ENCODE measurements at regions not wholly inside any gene's neighbourhood (a gene's known extent, or its start where the extent isn't known, plus 50 kb on each side); places are given as distances from the start of the nearest gene placed in this dataset.
A peak's percentile ranks its signal among the peaks of the same experiment; 100 is the strongest.

DNA sequence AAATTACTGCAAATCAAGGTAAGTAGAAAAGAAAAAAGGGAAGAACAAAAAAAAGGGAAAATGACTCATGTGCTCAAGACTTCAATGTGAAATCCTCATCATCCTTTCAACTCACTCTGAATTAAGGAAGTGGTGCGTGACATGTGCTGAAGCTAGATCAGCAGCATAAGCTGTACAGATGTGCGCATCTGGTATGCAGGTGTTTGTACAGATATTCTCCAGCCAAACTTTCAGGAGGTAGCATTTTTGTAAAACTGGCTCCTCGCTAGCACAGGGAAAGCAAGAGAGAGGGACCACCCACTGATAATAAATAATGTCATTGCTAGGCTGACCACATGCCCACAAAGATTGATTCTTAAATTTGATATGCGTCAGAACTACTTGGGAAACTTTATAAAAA lies 253.9 kb upstream of the RGMB start:
- Histone ChIP-seq H3K79me2 (ENCODE audit: insufficient read depth, low read length) (no peaks in the 10 kb centered on the region), H3K36me3 (ENCODE audit: insufficient read depth, low read length) (no peaks in the 10 kb centered on the region), H3K4me2 (ENCODE audit: low read length) (no peak overlapping the region), H3K27ac (ENCODE audit: low read depth, low read length) (no peak overlapping the region), H4K20me1 (ENCODE audit: insufficient read depth, low read length) (no peaks in the 10 kb centered on the region), H3K9ac (ENCODE audit: low read length) (no peak overlapping the region), H3K27me3 (ENCODE audit: insufficient read depth, low read length) (no peaks in the 10 kb centered on the region), H3K4me3 (ENCODE audit: insufficient read depth, low read depth, low read length) (no peak overlapping the region), H2AFZ (ENCODE audit: low read depth, low read length) (no peak overlapping the region), H3K9me3 (ENCODE audit: insufficient read depth, low read depth, low read length) (no peaks in the 10 kb centered on the region), H3K4me1 (ENCODE audit: insufficient read depth, low read length) (no peaks in the 10 kb centered on the region)
- no peak for FAIRE-seq
- Mint-ChIP-seq H3K27ac (ENCODE audit: unreplicated experiment) (no peak overlapping the region), H3K4me3 (ENCODE audit: unreplicated experiment) (no peak overlapping the region), H3K27me3 (ENCODE audit: low read depth, unreplicated experiment) (no peaks in the 10 kb centered on the region), H3K4me1 (ENCODE audit: low read depth, unreplicated experiment) (peaks cover 4% of the 10 kb centered on the region), H3K36me3 (ENCODE audit: low read depth, unreplicated experiment) (no peaks in the 10 kb centered on the region), H3K9me3 (ENCODE audit: unreplicated experiment) (no peaks in the 10 kb centered on the region)
- no peak for TF ChIP-seq EZH2 (IDR thresholded peaks at IDR 0.05; ENCODE audit: insufficient read depth, low read length)
- peak; percentile 12 for DNase-seq (ENCODE audit: low read depth)

- Histone ChIP-seq H3K9me3 (ENCODE audit: insufficient read depth, low read depth, low read length) (no peaks in the 10 kb centered on the region), H3K9ac (ENCODE audit: low read length) (no peak overlapping the region), H3K27ac (ENCODE audit: low read depth, low read length) (no peak overlapping the region), H4K20me1 (ENCODE audit: insufficient read depth, low read length) (no peaks in the 10 kb centered on the region), H2AFZ (ENCODE audit: low read depth, low read length) (no peak overlapping the region), H3K4me2 (ENCODE audit: low read length) (no peak overlapping the region), H3K27me3 (ENCODE audit: insufficient read depth, low read length) (no peaks in the 10 kb centered on the region), H3K4me3 (ENCODE audit: insufficient read depth, low read depth, low read length) (no peak overlapping the region), H3K4me1 (ENCODE audit: insufficient read depth, low read length) (no peaks in the 10 kb centered on the region), H3K36me3 (ENCODE audit: insufficient read depth, low read length) (no peaks in the 10 kb centered on the region), H3K79me2 (ENCODE audit: insufficient read depth, low read length) (no peaks in the 10 kb centered on the region)
- H3K27ac Mint-ChIP-seq (ENCODE audit: unreplicated experiment): no peak overlapping the region
- H3K9me3 Mint-ChIP-seq (ENCODE audit: unreplicated experiment): no peaks in the 10 kb centered on the region
- TF ChIP-seq, protein P1, sequence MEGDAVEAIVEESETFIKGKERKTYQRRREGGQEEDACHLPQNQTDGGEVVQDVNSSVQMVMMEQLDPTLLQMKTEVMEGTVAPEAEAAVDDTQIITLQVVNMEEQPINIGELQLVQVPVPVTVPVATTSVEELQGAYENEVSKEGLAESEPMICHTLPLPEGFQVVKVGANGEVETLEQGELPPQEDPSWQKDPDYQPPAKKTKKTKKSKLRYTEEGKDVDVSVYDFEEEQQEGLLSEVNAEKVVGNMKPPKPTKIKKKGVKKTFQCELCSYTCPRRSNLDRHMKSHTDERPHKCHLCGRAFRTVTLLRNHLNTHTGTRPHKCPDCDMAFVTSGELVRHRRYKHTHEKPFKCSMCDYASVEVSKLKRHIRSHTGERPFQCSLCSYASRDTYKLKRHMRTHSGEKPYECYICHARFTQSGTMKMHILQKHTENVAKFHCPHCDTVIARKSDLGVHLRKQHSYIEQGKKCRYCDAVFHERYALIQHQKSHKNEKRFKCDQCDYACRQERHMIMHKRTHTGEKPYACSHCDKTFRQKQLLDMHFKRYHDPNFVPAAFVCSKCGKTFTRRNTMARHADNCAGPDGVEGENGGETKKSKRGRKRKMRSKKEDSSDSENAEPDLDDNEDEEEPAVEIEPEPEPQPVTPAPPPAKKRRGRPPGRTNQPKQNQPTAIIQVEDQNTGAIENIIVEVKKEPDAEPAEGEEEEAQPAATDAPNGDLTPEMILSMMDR (IDR thresholded peaks at IDR 0.05; ENCODE audit: insufficient read depth, low read depth, low read length): no peak
- TF ChIP-seq EZH2 (IDR thresholded peaks at IDR 0.05; ENCODE audit: insufficient read depth, low read length): no peak
- peaks cover 4% of the 10 kb centered on the region for H3K4me1 Mint-ChIP-seq (ENCODE audit: low read depth, unreplicated experiment)
- H3K4me3 Mint-ChIP-seq (ENCODE audit: unreplicated experiment): no peak overlapping the region
- FAIRE-seq: no peak
- no peaks in the 10 kb centered on the region for H3K36me3 Mint-ChIP-seq (ENCODE audit: low read depth, unreplicated experiment)
- no peak for DNase-seq (ENCODE audit: low read depth)
- H3K27me3 Mint-ChIP-seq (ENCODE audit: low read depth, unreplicated experiment): no peaks in the 10 kb centered on the region
These were observed 251.6 kb upstream of the RGMB start for GRCh38 chr5:98521821-98522220.

DNA sequence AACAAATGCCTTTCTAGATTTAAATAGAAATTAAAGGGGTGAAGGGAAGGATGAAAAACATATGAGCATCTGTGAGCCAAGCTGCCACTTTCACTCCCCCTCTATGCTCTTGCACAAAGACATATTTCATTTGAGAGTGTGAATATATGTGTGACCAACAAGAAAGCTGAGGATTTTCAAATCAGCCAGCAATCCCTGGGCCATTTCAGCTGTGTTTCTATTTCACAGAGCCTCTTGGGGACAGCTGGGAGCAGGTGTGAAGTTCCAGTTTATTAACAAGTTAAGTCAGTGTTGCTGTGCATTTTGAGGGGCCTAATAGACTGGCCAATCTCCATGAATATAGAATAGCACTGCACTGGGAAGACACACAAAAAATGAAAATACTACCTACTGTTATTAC lies 248.7 kb upstream of the RGMB start:
- no peak overlapping the region for H3K4me3 Mint-ChIP-seq (ENCODE audit: unreplicated experiment)
- no peaks in the 10 kb centered on the region for H3K9me3 ChIP-seq (ENCODE audit: insufficient read depth, low read depth, low read length)
- H3K9me3 Mint-ChIP-seq (ENCODE audit: unreplicated experiment): no peaks in the 10 kb centered on the region
- no peaks in the 10 kb centered on the region for H3K27me3 Mint-ChIP-seq (ENCODE audit: low read depth, unreplicated experiment)
- H3K4me3 ChIP-seq (ENCODE audit: insufficient read depth, low read depth, low read length): no peak overlapping the region
- no peak for TF ChIP-seq EZH2 (IDR thresholded peaks at IDR 0.05; ENCODE audit: insufficient read depth, low read length)
- TF ChIP-seq, protein P1 (IDR thresholded peaks at IDR 0.05; ENCODE audit: insufficient read depth, low read depth, low read length): no peak
- H3K27ac Mint-ChIP-seq (ENCODE audit: unreplicated experiment): no peak overlapping the region
- H3K4me1 ChIP-seq (ENCODE audit: insufficient read depth, low read length): no peaks in the 10 kb centered on the region
- H3K79me2 ChIP-seq (ENCODE audit: insufficient read depth, low read length): no peaks in the 10 kb centered on the region
- no peak overlapping the region for H3K9ac ChIP-seq (ENCODE audit: low read length)
- H2AFZ ChIP-seq (ENCODE audit: low read depth, low read length): no peak overlapping the region
- no peak overlapping the region for H3K4me2 ChIP-seq (ENCODE audit: low read length)
- FAIRE-seq (no peak), DNase-seq (ENCODE audit: low read depth) (no peak)
- no peaks in the 10 kb centered on the region for H3K27me3 ChIP-seq (ENCODE audit: insufficient read depth, low read length)
- H4K20me1 ChIP-seq (ENCODE audit: insufficient read depth, low read length): no peaks in the 10 kb centered on the region
- no peaks in the 10 kb centered on the region for H3K4me1 Mint-ChIP-seq (ENCODE audit: low read depth, unreplicated experiment)
- H3K36me3 Mint-ChIP-seq (ENCODE audit: low read depth, unreplicated experiment): no peaks in the 10 kb centered on the region
- no peaks in the 10 kb centered on the region for H3K36me3 ChIP-seq (ENCODE audit: insufficient read depth, low read length)
- H3K27ac ChIP-seq (ENCODE audit: low read depth, low read length): no peak overlapping the region
